ENCODE measurements at regions not wholly inside any gene's neighbourhood (a gene's known extent, or its start where the extent isn't known, plus 50 kb on each side); places are given as distances from the start of the nearest gene placed in this dataset.

DNA sequence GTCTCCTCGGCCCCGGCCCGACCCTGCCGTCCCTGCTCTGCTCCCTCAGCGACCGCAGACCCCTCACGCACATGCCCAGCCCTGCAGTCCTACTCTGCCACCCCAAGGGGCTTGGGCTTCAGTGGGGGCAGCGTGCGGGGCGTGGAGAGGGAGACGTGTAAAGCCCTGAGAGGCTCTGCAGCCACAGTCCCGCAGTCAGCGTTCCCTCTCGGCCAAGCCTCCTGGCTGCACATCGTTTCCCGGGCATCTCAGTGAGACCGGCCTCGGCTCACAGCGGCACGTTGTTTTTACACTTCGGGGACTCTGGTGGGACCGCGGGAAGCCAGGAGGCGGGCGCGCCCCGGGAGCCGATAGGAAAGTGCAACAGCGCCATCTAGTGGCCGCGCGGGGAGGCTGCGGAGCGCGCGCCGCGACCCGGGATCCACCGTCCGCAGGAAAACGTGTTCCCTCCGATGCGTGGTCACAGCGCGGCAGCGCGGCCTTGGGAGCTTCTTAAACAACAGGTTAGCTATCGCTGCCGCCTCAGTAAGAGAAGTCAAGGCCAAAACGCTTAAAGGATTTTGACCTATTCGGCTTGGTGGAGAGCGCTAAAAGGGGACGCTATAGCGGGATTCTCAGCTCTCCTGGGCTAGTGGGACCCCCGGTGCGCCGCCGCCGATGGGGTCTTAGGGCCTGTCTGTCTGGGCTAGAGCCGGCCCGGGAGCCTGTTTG, 226.8 kb upstream of the IGF1R start:
- peak; percentile 51 for DNase-seq

DNA sequence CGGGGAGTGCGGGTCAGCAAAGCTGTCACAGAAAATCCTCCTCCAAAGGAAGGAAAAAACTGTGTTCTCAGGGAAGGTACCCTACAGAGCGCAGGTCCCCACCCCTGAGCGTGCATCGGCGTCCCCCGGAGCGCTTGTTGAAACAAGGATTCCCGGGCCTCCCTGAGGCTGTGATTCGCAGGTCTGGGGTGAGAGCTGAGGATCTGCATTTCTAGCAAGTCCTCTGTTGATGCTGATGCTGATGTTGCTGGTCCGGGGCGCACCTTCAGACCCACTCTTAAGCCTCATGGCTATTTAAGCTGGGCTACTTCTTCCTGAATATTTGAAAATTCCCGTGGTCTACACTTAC, 226.2 kb upstream of the IGF1R start:
- no peak for DNase-seq

DNA sequence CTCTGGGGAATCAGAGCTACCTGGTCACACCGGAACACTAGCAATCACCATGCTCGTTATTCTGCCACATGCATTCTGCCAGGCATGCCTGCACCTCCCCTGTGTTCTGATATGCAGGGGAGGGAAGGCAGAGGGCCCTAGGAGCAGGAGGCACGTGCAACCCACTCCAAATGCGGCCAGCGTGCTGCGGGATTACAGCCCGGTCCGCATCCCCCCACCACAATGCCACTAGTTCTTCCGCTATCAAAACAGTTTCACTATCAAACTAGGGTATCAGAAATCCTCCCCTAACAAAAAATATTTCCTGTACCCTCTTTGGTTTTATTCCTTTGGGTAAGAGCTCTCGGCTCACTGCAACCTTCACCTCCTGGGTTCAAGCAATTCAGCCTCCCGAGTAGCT, 223.2 kb upstream of the IGF1R start:
- no peak for DNase-seq

DNA sequence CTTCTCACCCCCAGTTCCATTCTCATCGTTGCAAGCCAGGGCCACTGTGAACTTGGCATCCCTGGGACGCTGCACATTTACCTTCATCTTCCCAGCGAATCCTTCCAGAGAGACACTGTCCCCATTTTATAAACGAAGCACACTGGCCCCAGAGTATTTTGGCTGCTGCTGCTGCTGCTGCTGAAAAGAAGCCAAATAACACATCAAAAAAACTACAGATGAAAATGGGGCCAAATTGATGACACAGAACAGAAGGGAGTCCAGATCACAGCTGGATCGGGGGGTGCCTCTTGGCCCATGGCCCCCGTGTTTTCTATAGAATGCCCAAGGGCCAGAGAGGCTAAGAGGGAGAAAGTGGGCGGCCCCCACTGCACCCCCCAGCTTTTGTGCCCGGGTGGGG, 221.0 kb upstream of the IGF1R start:
- no peak for DNase-seq

DNA sequence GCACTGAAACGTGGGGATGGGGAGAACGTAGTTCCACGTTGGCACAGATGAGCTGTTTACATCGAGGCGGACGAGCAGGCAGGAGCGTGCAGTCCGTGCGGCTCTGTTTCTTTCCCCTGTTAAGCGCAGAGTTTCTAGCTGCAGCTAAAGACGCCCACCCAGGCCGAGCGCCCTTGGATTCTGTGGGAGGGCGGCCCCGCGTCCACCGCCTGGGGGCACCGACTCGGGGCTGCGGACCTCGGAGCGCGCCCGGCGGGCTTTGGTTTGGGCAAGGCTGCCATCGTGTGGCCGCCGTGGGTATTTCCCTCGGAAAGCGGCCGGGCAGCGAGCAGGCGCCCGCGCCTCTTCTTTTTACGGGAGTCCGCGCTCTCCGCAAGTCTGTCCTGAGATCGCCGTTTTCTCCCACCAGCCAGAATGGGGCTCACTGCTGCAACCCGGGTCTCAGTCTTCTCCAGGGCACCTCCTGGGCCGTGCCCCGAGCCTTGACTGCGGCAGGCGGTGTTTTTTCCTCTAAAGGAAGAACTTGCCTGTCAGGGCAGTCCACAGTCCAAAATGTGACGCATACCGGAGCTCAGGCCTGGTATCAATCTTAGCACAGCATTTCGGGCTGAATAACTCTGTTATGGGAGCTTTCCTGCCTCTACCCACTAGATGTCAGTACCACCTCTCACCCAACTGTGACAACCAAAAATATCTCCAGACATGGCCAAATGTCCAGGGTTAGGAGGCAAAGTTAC, 219.9 kb upstream of the IGF1R start:
- DNase-seq: peak; percentile 73

DNA sequence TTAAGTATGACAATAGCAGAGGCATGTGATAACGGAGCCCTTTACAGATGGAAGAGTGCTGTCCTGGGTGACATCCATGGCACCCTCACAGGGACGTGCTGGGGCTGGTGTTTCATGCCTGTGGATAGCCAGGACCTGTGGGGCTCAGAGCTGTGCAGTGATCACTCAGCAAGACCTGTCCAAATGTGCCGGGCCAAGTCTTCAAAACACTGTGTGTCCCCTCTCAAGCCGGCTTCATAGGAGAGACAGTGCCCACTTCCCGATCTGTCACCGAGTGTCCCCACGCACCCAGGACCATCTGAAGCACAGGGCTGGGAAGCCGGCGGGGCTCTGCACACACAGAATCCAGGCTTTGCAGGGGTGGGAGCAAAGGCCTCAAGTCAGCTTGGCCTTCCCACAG, 217.2 kb upstream of the IGF1R start:
- DNase-seq: no peak

DNA sequence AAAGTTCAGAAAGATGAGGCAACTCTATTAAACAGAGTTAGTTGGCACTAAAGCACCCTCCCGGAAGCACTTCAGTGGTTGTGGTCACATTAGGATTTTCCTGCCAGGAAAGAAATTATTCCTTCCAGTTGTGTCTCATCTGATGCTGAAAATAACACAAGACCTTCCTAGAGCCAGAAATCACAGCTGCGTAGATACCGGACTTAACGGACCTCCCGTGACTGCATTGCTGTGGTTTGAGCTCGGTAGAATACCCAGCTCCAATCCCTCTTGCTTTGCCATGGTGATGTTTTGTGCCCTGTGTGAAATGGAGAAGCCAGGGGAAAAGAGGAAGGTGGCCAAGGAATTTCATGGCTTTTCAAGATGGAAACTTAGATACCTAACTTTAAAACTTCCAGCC, 215.0 kb upstream of the IGF1R start:
- no peak for DNase-seq

DNA sequence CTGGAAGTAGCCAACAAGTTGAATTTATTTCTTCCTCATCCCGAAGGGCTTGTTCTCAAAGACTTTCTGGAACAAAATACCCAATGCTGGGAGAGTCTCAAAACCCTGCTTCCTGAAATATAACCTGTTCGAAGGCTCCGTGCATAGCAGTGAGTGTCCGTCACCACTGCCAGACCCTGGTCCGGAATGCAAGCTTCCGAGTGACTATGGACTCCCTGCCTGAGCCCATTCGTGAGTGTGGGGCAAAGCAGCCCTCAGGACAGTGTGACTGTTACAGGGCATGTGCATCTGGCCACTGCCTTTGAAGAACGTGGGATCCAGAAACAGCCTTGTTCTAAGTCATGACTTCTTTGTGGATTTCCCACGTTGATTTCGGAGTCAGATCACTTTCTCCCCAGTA, 214.5 kb upstream of the IGF1R start:
- no peak for DNase-seq

DNA sequence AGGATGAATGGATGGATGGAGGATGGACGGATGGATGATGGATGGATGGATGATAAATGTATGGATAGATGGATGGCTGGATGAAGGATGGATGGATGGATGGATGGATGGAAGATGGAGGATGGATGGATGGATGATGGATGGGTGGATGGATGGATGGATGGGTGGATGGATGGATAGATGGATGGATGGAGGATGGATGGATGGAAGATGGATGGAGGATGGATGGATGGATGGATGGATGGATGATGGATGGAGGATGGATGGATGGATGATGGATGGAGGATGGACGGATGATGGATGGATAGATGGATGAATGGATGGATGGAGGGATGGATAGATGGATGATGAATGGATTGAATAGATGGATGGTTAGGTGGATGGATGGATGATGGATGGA, 210.6 kb upstream of the IGF1R start:
- no peak for DNase-seq

DNA sequence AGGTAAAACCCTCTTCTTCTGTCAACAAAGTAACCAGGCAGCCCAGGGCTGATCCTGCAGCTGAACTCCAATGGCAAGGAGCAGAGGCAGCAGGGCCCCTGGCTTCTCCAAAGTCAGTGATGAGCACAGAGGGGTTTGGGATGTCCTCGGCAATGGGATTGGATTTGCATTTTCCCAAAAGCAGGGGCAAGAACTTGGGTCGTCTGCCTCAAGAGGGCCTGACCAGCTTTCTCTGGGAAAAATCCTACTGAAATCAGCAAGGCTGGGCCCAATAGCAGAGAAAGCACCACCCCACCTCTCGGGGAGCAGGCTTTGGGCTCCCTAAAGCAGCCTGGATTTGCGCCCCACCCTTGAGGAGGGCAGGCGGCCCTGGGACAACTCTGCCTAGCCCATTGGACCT, 210.0 kb upstream of the IGF1R start:
- DNase-seq: no peak

DNA sequence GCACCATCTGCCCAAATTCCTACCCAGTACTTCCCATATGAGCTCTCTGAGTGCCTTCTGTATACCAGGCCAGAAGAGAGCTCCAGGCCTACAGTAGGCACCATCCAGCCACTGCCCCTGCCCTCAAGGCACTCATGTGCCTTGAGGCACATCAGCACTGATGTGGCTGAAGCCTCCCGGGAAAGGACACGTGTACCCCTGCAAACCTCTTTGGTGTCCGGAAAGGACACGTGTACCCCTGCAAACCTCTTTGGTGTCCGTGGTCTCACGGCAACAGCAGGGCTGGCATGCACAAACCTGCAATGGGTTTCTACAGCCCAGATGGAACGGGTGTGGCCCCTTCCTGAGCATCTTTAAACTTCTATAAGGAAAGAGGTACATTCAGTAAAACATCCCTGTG, 209.4 kb upstream of the IGF1R start:
- DNase-seq: no peak

DNA sequence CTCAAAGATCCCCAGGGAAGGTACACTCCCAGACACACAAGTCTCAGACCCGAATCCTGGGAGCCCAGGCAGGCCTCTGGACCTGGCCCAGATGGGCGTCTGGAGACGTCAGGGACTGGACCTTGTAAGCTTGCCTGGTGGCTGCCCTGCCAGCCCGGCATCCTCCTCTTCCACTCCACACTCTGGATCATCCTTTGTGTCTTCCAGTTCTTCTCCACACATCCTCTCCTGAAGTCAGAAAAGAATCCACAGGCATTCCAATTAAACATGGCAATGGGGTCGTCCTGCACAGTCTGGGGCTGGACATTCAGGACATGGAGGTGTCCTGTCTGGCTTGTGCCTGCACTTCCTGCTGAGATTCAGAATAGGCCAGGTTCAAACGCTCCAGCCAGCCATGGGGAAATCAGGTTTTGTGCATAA, 208.8 kb upstream of the IGF1R start:
- no peak for DNase-seq

DNA sequence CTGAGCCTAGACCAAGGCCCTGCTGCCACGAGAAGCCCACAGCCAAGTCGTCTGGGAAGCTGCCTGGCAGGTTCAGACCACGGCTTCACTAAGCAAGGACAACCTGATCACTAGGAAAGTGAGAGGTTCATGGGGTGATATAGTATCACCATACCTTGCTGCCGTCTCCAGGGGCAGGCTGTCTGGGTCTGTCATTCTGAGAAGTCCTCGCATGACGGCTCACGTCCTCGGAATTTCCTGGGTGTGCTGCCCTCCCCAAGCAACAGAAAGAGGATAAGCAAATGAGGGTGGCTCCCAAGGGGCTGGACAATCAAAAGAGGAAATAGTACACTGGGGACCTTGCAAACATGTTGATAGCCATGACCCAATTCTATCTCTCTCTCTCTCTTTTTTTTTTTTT, 207.4 kb upstream of the IGF1R start:
- no peak for DNase-seq

DNA sequence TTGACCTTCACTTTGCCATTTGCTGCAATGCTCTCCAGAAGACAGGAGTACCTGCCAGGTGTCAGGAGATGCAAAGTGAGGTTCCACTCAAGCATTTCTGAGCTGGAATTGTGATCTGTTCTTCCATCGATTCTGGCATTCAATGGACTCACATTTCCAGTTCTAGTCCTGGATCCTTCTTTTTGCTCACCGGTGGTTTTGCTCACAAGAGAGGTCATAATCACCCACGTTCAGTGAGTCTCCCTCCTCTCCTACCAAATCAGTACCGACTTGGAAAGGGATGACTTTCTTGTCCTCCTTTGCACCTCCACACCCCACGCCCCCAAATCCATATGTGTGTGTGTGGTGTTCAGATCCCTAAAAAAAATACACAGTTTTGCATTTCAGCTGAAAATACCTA, 206.7 kb upstream of the IGF1R start:
- DNase-seq: no peak

DNA sequence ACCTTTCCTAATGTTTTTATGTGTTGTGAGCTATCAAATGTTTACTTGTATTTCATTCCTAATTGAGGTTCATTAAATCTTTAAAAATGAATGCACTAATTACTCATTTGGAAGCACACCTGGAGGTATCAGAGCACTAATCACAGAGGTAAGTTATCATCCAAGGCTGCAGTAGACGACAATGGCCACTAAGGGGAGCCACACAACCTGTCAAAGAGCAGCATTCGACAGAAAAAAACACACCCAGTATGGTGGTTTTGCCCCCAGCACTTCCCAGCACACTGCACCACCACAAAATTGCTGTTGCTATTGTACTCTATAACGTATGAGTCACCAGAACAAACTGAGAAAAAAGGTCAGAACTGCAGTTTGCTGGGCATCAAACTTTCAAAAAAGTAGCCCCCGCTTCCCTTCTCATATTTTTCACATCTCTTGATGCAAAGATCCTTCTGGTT, 205.9 kb upstream of the IGF1R start:
- peak; percentile 87 for DNase-seq

DNA sequence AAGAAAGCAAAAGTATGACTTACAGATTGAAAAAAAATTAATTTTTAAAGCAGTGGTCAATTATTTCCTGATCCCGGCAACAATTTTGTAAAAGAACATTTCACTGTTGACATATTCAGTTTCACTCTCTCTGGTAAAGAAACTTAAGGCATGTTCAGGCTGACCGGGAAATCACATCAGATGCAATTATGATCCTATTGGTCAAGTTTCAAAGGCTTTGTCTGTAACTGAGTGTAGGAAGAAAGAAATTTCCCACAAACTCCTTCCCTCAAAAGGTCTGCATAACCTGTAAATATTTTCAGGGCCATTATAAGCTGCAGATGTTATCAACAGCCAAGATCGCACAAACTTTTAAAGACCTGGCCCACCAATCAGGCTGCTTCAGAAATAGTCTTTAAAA, 205.4 kb upstream of the IGF1R start:
- no peak for DNase-seq

DNA sequence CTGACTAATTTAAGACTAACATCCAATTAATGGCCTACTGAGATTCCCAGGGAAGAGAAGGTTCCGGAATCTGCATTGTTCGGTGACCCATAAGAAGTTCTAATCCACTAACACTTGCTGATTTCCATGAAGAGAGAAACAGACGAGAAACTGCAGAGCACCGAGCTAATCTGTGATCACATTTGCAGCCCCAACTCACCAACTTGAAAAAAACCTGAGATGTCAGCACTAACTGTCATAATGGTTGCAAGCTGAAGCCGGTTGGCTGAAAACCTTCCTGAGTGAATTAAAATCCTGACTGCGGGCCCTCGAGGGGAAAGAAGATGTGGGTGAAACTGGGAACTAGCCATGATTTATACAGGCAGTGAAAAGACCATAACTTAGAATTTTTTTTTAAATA, 204.8 kb upstream of the IGF1R start:
- no peak for DNase-seq

DNA sequence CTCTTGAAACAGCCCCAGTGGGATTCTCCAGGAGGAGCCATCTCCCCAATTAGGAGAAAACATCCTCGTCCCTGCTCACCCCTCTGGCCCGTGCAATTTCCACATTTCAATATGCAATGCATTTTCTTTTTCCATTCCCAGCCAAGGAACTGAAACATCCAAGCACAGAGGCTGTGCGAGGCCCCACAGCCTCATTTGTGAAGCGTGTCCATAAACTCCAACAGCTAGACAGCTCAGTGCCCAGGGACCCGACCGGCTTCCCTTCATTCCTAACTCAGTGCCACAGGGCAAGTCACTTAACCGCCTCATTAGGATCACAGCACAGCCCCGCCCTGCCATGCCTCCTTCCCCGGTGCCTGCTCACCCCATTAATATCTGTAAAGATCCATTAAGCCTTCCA, 204.2 kb upstream of the IGF1R start:
- no peak for DNase-seq

DNA sequence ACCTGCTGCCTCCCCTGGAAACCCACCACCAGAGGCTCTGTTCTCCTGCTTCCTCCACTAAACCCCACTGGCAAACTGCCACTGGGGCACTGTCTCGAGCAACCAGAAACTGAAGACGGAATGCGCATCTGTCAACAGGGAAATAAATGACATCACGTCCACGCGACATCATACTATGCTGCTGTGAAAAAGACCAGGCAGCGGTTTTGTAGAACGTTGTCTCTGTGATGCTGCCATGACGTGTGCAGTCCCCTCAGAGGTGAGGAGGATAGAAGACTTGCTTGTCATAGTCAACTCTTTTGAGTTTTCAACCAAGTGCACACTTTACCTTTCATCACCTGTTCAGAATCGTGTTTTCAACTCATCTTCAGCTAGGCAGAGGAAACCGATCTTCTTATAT, 203.0 kb upstream of the IGF1R start:
- DNase-seq: no peak

DNA sequence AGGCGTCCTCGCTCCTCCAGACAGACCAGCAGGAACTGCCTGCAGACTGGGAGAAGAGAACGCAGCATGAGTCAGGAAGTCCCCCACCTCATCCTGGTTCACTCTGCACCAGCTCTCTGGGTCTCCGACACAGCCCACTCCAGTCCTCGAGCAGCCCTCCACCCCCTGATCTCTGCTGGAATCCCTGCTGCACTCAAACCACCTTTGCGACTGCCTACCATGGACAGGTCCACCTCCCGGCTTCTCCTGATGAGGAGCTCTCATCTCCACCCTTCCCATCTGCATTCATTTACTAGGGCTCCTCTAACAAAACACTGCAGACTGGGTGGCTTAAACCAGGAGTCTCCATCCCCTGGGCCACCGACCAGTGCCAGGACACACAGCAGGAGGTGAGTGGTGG, 202.3 kb upstream of the IGF1R start:
- DNase-seq: no peak

DNA sequence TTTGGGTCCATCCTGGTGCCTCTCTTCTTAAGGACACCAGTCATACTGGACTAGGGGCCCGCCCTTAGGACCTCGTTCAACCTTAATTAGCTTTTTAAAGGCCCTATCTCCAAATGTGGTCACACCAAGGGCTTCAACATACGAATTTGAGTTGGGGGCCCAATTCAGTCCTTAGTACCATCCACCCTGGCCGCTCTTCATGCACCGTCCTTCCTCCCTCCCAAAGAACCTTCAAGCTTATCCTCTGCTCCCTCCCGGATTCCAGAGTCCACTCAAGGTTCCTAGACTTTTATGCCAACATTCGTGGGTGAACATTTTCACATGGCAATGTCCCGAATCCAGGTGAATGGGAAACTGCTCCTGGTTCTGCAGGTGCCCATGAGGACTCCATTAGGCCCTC, 201.3 kb upstream of the IGF1R start:
- DNase-seq: no peak

DNA sequence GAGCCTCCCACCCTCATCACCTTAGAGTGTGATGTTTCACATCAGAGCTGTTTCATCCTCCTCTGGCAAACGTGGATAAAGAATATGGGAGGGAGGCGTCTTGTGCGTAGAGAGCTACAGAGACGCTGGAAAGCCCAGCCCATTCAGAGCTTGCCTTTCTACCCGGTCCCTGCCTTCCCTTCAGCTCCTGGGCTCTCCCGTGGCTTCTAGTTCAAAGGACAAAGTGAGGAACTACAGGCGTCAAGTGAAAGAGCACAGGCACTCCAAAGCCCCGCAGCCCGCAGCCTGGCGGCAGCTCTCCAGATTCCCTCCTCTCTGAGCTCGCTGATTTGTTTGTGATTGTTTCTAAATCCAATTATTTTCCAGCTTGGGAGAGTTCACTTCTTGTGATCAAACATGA, 197.1 kb upstream of the IGF1R start:
- no peak for DNase-seq

DNA sequence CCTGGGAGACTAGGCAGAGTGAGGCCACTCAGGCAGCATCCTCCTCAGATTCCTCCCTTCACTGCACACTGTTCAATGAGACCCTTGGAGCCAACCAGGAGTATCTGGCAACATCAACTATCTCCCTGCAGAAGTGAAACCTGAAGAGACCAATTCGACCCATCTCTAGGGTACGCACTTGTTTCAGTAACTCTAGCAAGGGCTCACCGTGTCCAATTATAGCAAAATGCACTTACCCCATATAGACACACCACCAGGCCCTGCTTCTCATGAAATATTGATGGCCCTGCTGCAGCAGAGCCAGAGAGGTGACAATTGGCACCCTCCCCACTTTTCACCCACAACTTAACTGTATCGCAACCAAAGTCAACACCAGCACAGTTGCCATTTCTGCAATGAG, 196.1 kb upstream of the IGF1R start:
- no peak for DNase-seq

DNA sequence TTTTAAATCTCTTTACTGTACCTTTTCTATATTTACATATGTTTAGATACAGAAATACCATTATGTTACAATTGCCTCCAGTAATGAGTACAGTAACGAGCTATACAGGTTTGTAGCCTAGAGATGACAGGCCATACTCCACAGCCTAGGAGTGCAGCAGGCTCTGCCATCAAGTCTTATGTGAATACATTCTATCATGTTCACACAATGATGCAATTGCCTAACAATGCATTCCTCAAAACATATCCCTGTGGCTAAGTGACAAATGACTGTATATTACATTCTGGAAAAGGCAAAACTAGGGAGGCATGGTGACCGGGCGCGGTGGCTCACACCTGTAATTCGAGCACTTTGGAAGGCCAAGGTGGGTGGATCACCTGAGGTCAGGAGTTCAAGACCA, 192.4 kb upstream of the IGF1R start:
- DNase-seq: peak; percentile 15

DNA sequence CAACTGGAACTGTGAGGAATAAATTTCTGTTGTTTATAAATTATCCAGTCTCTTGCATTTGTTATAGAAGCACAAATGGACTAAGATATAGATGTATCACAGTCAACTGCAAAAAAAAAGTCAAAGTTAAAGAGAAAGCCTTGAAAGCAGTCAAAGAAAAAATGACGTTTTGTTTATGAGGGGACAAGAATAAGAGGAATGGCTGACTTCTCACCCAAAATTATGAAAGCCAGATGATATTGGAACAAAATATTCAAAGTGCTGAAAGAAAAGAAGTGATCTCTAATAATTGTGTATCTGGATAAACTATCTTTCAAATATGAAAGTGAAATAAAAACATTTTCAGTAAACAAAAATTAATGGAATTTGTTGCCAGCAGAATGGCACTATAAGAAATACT, 171.8 kb upstream of the IGF1R start:
- no peak for DNase-seq

All from fibroblast of skin of scalp (primary cell).